Endothelial cell (in vitro differentiated cells): ENCODE measurements at regions not wholly inside any gene's neighbourhood (a gene's known extent, or its start where the extent isn't known, plus 50 kb on each side); places are given as distances from the start of the nearest gene placed in this dataset.

Source experiments
- DNase-seq: peaks from one replicate; pipeline ENCODE4 v3.0.0; 2021; ENCODE audit warnings: low spot score
- H3K27ac Mint-ChIP-seq: one replicate; pipeline ENCODE4 v1.8.0; 2021; ENCODE audit warnings: mixed read lengths, inconsistent platforms; ENCODE audit not compliant: unreplicated experiment
- H3K27me3 Mint-ChIP-seq: one replicate; pipeline ENCODE4 v1.8.0; 2021; ENCODE audit warnings: mild to moderate bottlenecking, moderate library complexity, mixed read lengths, inconsistent platforms; ENCODE audit not compliant: unreplicated experiment
- H3K36me3 Mint-ChIP-seq: one replicate; pipeline ENCODE4 v1.8.0; 2021; ENCODE audit warnings: mild to moderate bottlenecking, low read depth, mixed read lengths, inconsistent platforms; ENCODE audit not compliant: unreplicated experiment
- H3K4me1 Mint-ChIP-seq: one replicate; pipeline ENCODE4 v1.8.0; 2021; ENCODE audit warnings: mild to moderate bottlenecking, mixed read lengths, inconsistent platforms; ENCODE audit not compliant: unreplicated experiment
- H3K4me3 Mint-ChIP-seq: one replicate; pipeline ENCODE4 v1.8.0; 2021; ENCODE audit warnings: mild to moderate bottlenecking, mixed read lengths, inconsistent platforms; ENCODE audit not compliant: unreplicated experiment
- H3K9me3 Mint-ChIP-seq: one replicate; pipeline ENCODE4 v1.8.0; 2021; ENCODE audit warnings: mixed read lengths, inconsistent platforms; ENCODE audit not compliant: unreplicated experiment
- CTCF ChIP-seq: fragments of 200-600 bp; sonication (generic); IDR thresholded peaks from one replicate; pipeline ENCODE4 v1.5.0; 2021; ENCODE audit warnings: antibody characterized with exemption; ENCODE audit not compliant: unreplicated experiment

DNA sequence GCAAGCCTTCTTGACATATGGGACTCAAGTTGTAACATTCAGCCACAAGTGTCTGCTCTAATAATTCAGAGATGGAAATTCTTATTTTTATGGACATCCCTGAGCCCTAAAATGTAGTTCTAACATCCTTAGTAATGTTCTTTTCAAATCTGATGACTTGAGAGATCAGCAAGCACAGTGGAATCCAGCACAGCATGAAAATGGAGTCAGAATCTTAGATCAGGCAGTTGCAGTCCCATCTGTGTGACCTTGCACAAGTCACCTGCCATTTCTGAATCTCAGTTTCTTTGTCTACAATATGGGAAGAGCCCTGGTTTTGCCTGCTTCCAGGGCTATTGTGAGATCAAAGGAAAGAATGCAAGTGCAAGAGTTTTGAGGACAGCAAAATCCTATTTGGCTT, 183.9 kb upstream of the LPP start:
- Mint-ChIP-seq H3K27ac (no peak overlapping the region), H3K36me3 (no peaks in the 10 kb centered on the region), H3K27me3 (no peaks in the 10 kb centered on the region), H3K4me1 (no peaks in the 10 kb centered on the region), H3K9me3 (no peaks in the 10 kb centered on the region), H3K4me3 (no peak overlapping the region)
- no peak for TF ChIP-seq CTCF
- no peak for DNase-seq

- Mint-ChIP-seq H3K4me1 (no peaks in the 10 kb centered on the region), H3K27ac (no peak overlapping the region), H3K27me3 (no peaks in the 10 kb centered on the region), H3K36me3 (no peaks in the 10 kb centered on the region), H3K4me3 (no peak overlapping the region), H3K9me3 (no peaks in the 10 kb centered on the region)
- no peak for DNase-seq
- no peak for TF ChIP-seq CTCF
These were observed 182.3 kb upstream of the LPP start for GRCh38 chr3:187971629-187972028.

DNA sequence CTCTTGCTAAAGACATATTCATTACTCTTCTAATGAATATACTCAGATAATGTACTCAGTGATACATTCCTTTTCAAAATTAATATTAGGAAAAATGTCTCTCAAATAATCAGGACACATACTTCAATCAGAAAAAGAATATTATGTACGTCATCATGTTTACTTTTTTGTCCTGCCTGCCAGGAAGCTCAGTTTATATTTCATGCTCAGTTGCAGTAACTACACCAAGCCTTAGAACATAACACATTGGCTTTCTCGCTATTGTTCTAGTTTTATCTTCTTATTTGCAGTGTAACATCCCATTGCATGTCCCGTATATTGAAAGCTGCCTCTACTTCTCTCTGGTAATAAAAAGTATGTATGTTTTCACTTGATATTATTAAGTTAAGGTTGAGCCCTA, 181.5 kb upstream of the LPP start:
- H3K4me3 Mint-ChIP-seq, result no peak overlapping the region
- no peaks in the 10 kb centered on the region for H3K9me3 Mint-ChIP-seq
- H3K27me3 Mint-ChIP-seq, result no peaks in the 10 kb centered on the region
- H3K27ac Mint-ChIP-seq, result no peak overlapping the region
- no peak for TF ChIP-seq CTCF
- DNase-seq, result no peak
- no peaks in the 10 kb centered on the region for H3K4me1 Mint-ChIP-seq
- H3K36me3 Mint-ChIP-seq, result no peaks in the 10 kb centered on the region

DNA sequence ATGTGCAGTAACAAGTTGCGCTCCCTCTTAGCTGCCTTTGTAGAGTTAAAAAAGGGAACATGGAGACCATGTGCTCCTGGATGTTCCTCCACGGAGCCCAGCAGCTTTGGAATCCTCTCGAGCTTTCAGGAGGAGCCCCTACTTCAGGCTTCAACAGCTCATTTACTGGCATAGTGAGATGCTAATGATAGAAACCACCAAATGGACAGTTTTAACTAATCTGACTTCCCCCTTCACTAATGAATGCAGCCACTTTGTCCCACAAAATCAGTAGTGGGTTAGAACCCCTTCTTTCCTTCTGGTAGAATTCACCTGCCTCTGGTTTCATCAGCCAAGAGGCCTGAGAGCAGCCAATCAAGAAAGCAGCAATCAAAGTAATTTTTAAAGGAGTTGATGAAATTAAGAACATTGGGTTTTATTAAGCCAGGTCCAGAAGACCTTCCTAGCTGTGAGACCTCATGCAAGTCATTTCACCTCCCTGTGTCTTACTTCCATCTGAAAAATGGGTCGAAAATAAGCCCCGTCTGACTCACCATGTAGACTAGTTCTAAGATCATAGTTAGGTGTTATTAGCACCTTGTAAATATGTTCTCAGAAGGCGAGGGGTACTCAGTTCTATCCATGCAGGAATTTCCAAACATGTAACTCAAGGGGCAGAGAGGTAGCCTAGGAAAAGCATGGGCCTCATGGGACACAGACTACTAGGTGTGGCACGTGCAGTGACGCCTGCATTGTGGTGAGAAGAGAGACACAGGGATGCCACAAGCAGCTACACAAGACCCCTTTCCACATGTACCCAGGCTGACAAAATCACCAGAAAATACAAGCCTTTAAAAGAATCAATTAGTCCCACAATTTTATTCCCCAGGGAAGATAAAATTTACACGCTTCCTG, 179.7 kb upstream of the LPP start:
- H3K9me3 Mint-ChIP-seq, result no peaks in the 10 kb centered on the region

More for the DNA sequence above, 179.7 kb upstream of the LPP start:
- TF ChIP-seq CTCF, result no peak
- DNase-seq, result no peak
- H3K27me3 Mint-ChIP-seq, result no peaks in the 10 kb centered on the region
- H3K4me1 Mint-ChIP-seq, result no peaks in the 10 kb centered on the region
- no peaks in the 10 kb centered on the region for H3K36me3 Mint-ChIP-seq
- H3K4me3 Mint-ChIP-seq, result no peak overlapping the region
- H3K27ac Mint-ChIP-seq, result no peak overlapping the region
